ENCODE measurements at regions not wholly inside any gene's neighbourhood (a gene's known extent, or its start where the extent isn't known, plus 50 kb on each side); places are given as distances from the start of the nearest gene placed in this dataset.
"Not testable (repeated sequence)": the region's sequence is repeated elsewhere in the genome, so short reads cannot be mapped to it uniquely, and the experiment has no call there.

DNA sequence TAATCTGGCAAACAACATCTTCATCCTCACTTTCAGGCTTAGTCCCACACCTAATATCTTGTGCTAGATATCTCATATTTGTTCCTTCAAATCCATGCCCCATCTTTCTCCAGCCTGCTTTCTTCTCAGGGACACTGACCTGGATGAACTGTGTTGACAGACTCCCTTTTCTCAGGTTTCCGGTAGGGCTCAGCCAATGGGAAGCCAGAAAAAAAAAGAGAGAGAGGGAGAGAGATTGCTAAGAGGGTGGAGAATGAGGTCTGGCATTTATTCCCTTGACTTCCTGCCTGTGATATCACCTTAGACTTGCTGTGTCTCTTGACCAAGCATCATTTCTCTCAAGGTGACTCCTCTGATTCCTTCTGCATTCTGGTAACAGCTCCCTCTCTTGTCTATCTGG, 145.6 kb upstream of the ABI3BP start:
- DNase-seq, result no peak

DNA sequence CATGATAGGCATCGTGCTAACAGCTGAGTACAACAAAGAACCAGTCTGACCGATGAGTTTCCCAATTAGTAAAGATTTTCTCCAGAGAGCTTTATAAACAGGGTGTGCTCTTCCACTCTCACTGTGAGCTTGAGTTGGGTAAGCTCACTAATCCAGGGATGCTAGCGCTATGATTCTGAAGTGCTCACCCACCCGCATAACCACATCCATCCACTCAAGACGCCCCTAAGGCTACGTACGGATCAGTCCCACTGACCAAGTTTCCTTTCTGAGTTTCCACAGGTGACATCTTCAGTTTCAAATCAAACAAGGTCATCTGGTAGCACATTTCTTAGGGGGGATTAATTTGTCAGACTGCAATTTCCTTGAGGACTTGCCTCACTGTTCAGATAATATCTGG, 141.1 kb upstream of the ABI3BP start:
- no peak for DNase-seq

DNA sequence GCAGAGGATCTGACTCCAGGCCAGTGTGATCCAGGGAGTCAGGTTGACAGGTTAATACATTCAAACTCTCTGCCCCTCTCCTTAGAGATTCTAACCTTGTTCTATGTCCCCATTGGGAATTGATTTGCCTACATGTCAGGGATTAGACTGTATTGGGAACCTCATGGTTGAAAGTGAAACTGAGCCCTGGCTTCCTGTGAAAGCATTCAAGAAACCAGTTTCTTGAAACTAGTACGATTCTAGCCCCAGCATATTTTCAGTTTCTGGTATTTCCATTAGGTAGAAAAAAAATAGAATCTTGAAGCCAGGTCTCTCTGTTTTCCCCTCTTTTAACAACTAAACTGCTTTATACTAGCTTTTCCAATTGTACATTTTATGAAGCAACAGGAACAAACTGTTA, 140.4 kb upstream of the ABI3BP start:
- no peak for DNase-seq

DNA sequence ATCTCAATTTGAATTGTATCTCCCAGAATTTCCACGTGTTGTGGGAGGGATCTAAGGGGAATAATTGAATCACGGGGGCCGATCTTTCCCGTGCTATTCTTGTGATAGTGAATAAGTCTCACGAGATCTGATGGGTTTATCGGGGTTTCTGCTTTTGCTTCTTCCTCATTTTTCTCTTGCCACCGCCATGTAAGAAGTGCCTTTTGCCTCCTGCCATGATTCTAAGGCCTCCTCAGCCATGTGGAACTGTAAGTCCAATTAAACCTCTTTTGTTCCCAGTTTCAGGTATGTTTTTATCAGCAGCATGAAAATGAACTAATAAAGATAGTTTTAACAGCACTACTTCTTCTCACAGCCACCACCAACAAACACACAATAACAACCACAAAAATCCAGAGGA, 140.0 kb upstream of the ABI3BP start:
- not testable (repeated sequence) for DNase-seq

DNA sequence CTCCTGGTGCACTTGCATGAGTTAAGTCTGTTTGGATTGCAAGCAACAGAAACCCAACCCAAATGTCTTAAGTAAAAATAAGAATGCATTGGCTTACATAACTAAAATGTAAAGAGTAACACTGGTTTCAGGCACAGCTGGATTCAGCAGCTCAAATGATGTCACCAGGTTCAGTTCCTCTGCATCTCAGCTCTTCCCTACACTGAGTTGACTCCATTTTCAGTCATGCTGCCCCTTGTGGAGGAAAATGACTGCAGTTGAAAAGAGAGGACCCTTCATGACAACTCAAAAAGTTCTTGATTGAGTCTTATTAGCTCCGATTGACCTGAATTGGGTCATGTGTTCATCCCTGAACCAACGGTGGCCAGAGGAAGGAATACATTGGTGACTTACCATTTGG, 138.5 kb upstream of the ABI3BP start:
- DNase-seq, result no peak

DNA sequence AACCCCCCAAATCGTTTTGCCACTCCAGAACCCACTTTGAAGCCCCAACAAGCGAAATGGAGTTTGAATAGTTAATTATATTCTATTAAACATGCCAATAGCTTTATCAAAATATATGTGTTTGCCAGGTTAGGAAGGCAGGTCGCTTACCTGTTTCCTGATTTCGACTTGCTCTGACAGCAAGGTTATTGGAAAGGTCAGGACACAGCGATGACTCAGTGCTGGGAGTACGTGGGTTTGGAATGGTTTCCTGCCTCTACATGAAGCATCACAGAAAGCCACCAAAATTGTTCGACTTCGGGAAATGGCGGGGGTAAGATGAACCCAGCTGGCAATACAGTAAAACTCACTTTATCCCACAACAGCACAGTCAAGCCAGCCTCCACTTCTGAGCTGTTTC, 135.6 kb upstream of the ABI3BP start:
- DNase-seq, result no peak

DNA sequence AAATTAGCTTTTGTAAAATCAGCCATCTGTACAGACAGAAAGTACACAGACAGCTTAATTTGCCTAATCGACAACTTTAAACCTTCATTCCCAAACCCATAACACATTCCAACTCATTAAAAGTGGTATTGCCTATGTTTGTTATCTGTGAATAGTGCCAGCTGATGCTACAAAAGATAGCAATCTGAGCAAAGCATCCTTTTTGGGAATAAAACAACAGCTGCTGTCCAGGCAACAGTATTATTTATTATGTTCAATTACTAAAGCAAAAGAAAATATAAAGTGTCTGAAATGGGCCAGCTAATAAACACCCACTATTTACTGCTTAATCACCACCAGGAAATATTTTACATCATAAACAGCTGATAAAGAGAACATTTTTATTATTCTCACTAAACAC, 134.8 kb upstream of the ABI3BP start:
- DNase-seq, result no peak

DNA sequence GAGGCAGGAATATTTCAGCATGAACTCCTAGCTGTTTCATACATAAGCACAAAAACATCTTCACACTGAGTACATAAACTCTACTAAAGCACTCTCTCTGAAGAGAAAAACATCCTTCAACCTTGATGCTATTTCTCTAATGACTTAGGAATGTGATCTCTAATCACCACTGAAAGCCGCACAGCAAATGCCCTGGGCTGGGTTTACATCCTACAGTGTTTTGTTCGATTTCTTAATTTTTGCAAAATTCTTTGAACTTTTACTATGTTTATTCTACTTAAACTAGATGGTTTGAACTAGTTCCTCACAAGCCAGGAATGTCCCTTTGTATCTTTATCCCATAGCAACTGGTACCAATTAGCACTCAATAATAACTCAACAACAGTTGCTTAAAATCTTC, 130.9 kb upstream of the ABI3BP start:
- DNase-seq, result no peak

DNA sequence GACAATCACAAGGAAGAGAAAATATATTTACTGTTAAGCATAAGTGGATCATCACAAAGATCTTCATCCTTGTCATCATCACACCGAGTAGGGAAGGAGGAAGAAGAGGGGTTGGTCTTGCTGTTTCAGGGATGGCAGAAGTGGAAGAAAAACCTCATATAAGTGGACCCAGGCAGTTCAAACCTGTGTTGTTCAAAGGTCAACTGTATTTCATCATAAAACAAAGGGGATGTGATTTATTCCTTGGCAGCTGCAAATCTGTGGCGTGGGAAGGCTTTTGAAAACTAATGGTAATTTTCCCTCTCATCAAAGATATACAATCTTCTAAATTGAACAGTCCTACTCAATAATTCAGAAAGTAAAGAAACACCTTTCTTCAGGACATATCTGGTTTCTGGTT, 129.9 kb upstream of the ABI3BP start:
- DNase-seq, result no peak

DNA sequence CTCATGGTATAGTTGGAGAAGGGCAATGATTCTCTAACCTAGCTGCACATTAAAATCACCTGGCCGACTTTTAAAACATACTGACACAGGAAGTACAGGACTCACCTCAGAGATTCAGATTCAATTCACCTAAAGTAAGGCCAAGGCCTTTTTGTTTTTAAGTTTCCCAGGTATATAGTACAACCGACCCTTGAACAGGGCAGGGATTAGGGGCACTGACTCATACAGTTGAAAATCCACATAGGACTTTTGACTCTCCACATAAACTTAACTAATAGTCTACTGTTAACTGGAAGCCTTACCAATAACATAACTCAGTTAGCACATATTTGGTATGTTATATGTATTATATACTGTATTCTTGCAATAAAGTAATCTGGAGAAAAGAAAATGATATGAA, 129.5 kb upstream of the ABI3BP start:
- DNase-seq, result no peak

DNA sequence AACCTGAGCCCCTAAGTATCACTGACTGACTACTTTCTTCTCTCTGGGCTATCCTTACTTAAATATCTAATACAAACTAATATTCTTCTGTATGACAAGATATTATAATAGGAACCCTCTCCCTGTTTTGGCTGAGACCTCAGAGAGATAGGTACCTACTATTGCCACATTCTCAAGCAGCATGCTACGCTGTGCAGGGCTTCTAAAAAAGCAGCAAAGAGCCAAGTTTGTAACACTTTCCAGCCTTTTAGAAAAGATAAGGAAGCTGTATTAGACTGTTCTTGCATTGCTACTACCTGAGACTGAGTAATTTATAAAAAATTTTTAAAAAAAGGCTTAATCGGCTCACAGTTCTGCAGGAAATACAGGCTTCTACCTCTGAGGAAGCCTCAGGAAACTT, 126.8 kb upstream of the ABI3BP start:
- DNase-seq, result no peak

DNA sequence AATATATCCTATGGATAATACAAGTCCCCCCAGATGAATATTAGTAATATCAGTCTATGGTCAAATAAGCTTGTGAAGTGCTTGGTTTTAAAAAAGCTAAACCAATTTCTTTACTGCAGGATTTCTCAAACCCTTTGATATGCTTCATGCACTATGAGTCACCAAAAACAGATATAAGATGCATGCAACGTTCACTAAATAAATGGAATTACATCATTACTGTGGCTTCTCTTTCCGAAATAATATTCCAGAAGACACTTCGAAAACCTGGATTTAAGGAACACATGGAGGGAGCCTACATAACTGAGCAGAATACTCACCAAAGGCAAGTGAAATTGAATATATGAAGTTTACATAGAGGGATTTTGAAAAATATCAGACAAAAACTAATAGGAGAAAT, 126.3 kb upstream of the ABI3BP start:
- DNase-seq, result no peak

DNA sequence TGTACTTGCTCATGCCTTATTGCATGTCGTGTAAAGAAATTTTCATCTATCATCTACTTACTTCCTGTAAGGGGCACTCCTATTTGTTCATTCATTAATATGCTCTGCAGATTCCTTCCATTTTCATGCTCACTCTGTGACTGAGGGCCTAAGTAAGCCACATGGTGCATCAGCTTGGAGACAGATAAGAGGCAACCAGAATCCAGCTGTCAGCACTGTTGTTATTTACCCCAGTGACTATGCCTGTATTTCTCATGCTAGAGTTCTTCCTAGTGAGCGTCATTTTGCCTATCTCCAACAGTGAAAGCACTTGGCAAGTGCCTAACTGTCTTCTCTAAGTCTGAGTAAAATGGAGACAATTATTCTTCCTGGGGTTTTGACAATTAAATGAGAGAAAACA, 124.8 kb upstream of the ABI3BP start:
- no peak for DNase-seq

DNA sequence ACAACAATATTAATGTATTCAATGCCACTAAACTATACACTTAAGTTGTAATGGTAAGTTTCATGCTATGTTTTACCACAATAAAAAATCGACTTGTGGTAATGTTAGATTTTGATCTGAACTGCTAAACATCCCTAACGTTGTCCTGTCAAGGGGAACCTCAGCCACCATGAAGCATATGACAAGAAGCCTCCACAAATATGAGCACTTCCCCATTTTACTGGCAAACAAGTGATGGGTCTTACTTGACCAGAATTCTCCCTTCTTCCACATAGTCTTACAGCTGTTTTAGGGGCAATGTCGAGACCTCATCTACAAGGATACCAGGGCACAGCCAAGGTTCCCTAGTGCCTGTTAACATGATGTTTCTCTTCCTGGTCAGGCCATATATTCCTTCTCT, 124.2 kb upstream of the ABI3BP start:
- DNase-seq, result no peak

DNA sequence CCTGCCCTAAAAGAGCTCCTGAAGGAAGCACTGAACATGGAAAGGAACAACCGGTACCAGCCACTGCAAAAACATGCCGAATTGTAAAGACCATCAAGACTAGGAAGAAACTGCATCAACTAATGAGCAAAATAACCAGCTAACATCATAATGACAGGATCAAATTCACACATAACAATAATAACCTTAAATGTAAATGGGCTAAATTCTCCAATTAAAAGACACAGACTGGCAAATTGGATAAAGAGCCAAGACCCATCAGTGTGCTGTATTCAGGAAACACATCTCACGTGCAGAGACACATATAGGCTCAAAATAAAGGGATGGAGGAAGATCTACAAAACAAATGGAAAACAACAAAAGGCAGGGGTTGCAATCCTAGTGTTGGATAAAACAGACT, 117.1 kb upstream of the ABI3BP start:
- not testable (repeated sequence) for DNase-seq

DNA sequence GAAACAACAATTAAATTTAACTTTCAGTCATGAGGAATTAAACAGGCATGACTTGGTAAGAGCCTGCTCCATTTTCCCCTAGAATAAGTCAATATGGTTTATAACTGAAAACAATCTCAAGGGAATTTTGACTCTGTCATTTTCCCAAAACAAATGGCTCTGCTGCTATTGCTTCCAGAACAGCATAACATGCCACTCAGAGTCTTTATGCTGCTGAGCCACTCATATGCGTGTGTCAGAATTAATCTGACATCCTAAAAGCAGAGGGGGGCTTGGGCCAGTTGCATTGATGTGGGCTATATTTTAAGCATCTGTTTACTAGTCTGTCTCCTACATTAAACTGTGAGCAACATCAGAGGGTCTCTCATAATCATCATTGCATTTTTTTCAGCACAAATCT, 111.1 kb upstream of the ABI3BP start:
- DNase-seq, result no peak

DNA sequence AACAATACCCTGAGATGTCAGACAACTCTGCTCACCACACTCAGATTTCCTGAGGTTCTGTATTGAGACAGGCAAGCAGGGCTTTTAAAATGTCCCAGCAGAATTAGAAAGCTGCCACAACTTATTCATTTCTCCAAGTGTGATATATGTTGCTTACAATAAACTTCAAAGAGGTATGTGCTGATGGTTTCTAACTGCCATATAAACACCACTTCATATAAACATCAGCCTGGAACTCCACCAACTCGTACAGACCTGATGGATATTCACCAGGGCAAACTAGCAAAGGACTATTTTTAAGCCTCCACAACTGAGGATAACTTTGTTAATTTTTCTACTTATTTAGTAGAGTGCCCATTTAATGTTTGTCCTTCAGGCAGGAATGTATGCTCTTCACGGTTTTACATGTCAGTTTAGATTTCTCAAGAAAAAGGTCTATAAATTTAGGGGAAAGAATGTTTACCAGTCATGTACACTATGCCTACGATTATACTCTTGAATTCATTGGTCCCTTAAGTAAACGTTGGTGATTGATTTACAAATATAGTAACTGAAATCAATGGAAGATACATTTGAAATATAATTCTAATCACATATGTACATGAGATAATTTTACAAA, 109.6 kb upstream of the ABI3BP start:
- DNase-seq, result no peak

DNA sequence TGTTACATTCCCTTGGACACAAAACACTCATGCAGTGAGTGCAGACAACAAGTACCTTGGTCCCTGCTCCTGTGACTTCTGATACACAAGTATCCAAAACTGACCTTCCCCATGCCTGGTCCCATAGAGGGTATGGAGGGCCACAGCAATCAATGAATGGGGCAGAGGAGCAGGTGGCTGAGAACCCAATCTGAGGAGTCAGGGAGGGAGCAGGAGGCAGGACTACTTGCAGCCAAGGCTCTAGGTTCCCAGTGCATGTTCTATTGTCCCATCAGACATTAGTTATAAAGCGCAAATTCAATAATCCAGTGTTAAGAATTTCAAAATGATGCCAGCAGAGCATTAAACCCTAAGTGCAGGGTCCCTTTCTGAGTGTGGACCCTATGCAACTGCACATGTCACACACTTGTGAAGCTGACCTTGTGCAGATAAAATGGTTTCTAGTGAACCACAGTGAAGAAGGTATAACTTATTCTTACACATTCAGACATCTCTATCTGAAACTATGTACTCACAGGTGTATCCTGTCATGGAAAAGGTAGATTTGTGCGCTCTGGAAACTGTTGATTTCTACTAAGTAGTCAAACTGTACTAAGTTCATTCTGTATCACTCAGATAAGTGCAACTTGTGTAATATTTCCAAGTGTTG, 107.3 kb upstream of the ABI3BP start:
- no peak for DNase-seq

DNA sequence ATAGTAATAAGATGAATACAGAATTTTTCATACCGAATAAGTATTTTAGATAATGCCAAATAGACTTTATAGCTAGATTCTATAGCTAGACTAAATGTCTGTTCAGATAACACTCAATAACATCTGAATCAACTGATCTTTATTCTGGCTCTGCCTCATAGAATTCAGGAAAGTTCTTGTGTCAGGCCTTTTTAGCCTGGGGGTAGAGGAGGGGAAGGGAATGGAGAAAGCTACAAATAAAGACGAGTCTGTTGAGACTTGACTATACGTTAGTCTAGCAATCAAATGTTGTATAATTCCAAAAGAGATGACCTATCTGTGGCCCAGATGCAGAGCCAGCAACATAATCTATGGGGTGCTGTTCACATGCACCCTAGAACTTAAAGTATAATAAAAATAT, 106.6 kb upstream of the ABI3BP start:
- DNase-seq, result no peak

DNA sequence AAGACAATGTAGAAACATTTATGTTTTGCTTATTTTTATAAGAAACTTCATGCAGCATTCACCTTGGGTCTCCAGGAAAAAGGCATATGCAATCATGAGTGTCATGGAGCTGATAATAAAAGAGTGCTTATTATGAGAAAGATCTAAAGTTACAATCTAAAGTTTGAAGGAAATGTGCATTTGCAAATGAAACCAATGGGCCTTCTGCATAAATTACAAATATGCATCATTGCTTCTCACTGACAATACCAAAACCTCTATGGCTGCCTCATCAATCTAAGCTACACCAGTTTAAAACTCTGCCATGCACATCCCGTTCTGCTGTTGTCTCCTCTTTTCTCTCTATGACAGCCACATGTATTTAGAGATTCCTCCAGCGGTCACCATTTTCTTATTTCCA, 103.2 kb upstream of the ABI3BP start:
- no peak for DNase-seq

DNA sequence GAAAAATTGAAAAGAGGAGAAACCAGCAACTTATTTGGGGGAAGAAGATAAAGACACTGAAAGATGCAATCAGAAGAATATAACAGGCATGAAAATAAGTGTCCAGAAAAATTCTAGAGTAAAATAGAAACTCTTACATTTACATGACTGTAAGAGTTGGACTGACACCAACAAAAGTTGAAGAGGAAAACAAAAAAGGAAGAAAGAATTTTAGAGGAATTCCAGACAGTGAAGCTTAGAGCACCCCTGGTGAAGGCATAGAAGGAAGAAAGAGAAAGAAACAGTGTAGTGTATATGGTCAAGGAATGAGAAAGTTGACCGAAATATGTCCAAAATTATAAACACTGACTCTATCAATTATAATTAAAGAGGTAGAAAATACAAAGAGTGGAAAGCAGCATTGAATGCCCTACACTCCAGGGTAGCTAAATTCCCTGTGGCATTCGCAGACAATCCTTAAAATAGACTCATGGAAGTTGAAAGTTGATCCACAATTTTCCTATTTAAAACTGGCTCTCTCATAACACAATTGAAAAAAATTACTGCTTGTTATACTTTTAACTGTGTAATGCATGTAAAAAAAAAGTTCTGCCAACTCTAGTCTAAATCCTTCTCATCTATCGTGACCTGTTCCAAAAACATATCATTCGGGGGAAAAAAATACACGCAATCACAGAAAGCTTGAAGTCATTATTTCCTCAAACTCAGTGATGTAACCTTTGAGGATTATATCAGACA, 102.6 kb upstream of the ABI3BP start:
- DNase-seq, result no peak

DNA sequence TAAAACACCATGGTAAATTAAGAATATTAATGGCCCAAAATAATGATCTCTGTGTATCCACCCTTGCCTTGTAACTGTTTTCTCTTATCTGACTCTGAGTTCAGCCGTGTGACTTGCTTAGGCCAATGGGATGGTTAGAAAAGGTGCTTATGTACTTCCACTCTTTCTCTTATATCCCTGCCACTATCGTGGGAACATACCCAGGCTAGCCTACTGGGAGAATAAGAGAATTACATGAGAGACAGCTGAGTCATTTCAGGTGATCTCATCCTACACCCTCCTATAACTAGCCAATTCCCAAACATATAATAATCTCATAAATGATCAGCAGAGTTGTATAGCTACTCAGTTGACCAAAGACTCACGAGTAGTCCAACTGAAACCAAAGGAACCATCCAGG, 98.3 kb upstream of the ABI3BP start:
- no peak for DNase-seq

DNA sequence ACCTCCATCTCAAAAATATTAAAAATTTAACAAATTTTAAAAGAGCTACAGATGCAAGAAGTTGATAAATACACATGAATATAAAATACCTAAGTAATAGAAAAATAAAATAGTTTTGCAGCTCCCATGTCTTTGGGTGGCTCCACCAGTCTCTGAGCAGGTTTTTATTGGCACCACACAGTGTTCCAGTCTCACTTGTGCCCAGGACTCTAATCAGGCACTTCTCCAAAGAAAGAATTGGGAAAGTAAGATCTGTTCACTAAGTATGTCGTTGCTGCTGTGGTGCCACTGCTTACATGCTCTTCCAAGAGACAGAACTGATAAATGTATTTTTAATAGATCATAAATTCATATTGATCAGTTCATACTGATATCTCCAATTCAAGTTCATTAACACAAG, 92.5 kb upstream of the ABI3BP start:
- no peak for DNase-seq

DNA sequence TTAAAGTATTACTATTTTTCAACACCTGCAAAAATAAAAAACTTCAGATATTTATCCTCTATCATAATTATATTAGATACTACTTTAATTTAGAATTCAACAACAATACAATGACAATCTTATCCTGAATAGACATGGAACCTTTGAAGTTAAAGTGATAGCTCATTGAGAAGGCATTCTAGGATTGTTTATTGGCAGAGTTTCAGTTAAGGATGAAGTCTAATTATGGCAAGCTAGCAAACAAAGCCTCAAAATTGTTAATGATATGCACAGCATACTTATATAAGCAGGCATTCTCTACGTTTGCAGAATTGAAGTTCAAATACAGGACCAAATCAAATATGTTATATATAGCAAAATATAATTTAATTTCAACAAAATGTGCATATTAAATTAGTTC, 91.2 kb upstream of the ABI3BP start:
- no peak for DNase-seq

DNA sequence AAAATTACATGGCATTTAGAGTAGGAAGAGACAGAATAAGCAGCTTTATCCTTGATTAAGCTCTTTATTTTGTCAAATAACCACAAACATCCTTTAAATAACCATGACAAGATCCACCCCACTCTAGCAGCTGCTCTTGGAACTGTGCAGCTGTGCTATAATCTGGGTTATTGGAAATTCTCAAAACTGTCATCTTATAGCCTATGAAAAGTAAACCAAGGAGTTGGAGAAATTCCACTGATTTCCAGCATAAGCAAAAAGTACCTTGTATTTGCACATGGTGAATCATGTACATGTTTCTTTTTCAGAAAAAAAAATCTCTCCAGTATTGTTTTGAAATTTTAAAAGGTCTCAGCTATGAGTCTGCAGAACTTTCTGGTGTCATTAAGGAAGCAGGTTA, 88.8 kb upstream of the ABI3BP start:
- DNase-seq, result no peak
